ENCODE measurements at regions not wholly inside any gene's neighbourhood (a gene's known extent, or its start where the extent isn't known, plus 50 kb on each side); places are given as distances from the start of the nearest gene placed in this dataset.

DNA sequence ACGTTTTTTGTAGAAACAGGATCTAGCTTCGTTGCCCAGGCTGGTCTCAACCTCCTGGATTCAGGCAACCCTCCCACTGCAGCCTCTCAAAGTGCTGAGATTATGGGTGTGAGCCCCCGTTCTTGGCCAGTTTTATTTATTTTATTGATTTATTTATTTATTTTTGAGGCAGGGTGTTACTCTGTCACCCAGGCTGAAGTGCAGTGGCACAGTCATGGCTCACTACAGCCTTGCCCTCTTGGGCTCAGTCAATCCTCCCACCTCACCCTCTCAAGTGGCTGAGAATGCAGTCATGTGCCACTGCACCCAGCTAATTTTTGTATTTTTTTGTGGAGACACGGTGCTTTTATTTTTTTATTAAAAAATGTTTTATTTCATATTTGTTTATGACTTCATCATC is 79.9 kb upstream of the ATF7IP2 start:
- peaks cover 9% of the 10 kb centered on the region for H3K27me3 Mint-ChIP-seq (ENCODE audit: insufficient read depth, low read depth, poor library complexity)
- ATAC-seq = no peak

More for the DNA sequence above, 79.9 kb upstream of the ATF7IP2 start:
- H3K4me1 ChIP-seq (ENCODE audit: insufficient read depth) = no peaks in the 10 kb centered on the region
- TF ChIP-seq JUNB (IDR thresholded peaks at IDR 0.05; ENCODE audit: unreplicated experiment) (no peak), NANOG (IDR thresholded peaks at IDR 0.05; ENCODE audit: borderline replicate concordance) (no peak), EZH2phosphoT487 (IDR thresholded peaks at IDR 0.05; ENCODE audit: unreplicated experiment) (no peak), ZNF114 (CRISPR knock-in tag; IDR thresholded peaks at IDR 0.05) (no peak), POLR2AphosphoS5 (IDR thresholded peaks at IDR 0.05; ENCODE audit: low read depth) (no peak), STAT1 (IDR thresholded peaks at IDR 0.05; ENCODE audit: unreplicated experiment) (no peak), EZH2 (IDR thresholded peaks at IDR 0.05; ENCODE audit: low read depth, unreplicated experiment) (no peak), CREB1 (CRISPR knock-in tag; IDR thresholded peaks at IDR 0.05; ENCODE audit: low read depth) (no peak), ZNF331 (CRISPR knock-in tag; IDR thresholded peaks at IDR 0.05; ENCODE audit: low read depth) (no peak)
- TF ChIP-seq, protein P1, sequence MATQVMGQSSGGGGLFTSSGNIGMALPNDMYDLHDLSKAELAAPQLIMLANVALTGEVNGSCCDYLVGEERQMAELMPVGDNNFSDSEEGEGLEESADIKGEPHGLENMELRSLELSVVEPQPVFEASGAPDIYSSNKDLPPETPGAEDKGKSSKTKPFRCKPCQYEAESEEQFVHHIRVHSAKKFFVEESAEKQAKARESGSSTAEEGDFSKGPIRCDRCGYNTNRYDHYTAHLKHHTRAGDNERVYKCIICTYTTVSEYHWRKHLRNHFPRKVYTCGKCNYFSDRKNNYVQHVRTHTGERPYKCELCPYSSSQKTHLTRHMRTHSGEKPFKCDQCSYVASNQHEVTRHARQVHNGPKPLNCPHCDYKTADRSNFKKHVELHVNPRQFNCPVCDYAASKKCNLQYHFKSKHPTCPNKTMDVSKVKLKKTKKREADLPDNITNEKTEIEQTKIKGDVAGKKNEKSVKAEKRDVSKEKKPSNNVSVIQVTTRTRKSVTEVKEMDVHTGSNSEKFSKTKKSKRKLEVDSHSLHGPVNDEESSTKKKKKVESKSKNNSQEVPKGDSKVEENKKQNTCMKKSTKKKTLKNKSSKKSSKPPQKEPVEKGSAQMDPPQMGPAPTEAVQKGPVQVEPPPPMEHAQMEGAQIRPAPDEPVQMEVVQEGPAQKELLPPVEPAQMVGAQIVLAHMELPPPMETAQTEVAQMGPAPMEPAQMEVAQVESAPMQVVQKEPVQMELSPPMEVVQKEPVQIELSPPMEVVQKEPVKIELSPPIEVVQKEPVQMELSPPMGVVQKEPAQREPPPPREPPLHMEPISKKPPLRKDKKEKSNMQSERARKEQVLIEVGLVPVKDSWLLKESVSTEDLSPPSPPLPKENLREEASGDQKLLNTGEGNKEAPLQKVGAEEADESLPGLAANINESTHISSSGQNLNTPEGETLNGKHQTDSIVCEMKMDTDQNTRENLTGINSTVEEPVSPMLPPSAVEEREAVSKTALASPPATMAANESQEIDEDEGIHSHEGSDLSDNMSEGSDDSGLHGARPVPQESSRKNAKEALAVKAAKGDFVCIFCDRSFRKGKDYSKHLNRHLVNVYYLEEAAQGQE (IDR thresholded peaks at IDR 0.05; ENCODE audit: unreplicated experiment) = no peak
- TF ChIP-seq, protein P2, sequence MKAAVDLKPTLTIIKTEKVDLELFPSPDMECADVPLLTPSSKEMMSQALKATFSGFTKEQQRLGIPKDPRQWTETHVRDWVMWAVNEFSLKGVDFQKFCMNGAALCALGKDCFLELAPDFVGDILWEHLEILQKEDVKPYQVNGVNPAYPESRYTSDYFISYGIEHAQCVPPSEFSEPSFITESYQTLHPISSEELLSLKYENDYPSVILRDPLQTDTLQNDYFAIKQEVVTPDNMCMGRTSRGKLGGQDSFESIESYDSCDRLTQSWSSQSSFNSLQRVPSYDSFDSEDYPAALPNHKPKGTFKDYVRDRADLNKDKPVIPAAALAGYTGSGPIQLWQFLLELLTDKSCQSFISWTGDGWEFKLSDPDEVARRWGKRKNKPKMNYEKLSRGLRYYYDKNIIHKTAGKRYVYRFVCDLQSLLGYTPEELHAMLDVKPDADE (IDR thresholded peaks at IDR 0.05) = no peak
- TF ChIP-seq, protein P3, sequence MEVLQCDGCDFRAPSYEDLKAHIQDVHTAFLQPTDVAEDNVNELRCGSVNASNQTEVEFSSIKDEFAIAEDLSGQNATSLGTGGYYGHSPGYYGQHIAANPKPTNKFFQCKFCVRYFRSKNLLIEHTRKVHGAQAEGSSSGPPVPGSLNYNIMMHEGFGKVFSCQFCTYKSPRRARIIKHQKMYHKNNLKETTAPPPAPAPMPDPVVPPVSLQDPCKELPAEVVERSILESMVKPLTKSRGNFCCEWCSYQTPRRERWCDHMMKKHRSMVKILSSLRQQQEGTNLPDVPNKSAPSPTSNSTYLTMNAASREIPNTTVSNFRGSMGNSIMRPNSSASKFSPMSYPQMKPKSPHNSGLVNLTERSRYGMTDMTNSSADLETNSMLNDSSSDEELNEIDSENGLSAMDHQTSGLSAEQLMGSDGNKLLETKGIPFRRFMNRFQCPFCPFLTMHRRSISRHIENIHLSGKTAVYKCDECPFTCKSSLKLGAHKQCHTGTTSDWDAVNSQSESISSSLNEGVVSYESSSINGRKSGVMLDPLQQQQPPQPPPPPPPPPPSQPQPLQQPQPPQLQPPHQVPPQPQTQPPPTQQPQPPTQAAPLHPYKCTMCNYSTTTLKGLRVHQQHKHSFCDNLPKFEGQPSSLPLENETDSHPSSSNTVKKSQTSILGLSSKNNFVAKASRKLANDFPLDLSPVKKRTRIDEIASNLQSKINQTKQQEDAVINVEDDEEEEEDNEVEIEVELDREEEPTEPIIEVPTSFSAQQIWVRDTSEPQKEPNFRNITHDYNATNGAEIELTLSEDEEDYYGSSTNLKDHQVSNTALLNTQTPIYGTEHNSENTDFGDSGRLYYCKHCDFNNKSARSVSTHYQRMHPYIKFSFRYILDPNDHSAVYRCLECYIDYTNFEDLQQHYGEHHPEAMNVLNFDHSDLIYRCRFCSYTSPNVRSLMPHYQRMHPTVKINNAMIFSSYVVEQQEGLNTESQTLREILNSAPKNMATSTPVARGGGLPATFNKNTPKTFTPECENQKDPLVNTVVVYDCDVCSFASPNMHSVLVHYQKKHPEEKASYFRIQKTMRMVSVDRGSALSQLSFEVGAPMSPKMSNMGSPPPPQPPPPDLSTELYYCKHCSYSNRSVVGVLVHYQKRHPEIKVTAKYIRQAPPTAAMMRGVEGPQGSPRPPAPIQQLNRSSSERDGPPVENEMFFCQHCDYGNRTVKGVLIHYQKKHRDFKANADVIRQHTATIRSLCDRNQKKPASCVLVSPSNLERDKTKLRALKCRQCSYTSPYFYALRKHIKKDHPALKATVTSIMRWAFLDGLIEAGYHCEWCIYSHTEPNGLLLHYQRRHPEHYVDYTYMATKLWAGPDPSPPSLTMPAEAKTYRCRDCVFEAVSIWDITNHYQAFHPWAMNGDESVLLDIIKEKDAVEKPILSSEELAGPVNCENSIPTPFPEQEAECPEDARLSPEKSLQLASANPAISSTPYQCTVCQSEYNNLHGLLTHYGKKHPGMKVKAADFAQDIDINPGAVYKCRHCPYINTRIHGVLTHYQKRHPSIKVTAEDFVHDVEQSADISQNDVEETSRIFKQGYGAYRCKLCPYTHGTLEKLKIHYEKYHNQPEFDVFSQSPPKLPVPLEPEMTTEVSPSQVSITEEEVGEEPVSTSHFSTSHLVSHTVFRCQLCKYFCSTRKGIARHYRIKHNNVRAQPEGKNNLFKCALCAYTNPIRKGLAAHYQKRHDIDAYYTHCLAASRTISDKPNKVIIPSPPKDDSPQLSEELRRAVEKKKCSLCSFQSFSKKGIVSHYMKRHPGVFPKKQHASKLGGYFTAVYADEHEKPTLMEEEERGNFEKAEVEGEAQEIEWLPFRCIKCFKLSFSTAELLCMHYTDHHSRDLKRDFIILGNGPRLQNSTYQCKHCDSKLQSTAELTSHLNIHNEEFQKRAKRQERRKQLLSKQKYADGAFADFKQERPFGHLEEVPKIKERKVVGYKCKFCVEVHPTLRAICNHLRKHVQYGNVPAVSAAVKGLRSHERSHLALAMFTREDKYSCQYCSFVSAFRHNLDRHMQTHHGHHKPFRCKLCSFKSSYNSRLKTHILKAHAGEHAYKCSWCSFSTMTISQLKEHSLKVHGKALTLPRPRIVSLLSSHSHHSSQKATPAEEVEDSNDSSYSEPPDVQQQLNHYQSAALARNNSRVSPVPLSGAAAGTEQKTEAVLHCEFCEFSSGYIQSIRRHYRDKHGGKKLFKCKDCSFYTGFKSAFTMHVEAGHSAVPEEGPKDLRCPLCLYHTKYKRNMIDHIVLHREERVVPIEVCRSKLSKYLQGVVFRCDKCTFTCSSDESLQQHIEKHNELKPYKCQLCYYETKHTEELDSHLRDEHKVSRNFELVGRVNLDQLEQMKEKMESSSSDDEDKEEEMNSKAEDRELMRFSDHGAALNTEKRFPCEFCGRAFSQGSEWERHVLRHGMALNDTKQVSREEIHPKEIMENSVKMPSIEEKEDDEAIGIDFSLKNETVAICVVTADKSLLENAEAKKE (CRISPR knock-in tag; IDR thresholded peaks at IDR 0.05) = no peak
- TF ChIP-seq, protein P4, sequence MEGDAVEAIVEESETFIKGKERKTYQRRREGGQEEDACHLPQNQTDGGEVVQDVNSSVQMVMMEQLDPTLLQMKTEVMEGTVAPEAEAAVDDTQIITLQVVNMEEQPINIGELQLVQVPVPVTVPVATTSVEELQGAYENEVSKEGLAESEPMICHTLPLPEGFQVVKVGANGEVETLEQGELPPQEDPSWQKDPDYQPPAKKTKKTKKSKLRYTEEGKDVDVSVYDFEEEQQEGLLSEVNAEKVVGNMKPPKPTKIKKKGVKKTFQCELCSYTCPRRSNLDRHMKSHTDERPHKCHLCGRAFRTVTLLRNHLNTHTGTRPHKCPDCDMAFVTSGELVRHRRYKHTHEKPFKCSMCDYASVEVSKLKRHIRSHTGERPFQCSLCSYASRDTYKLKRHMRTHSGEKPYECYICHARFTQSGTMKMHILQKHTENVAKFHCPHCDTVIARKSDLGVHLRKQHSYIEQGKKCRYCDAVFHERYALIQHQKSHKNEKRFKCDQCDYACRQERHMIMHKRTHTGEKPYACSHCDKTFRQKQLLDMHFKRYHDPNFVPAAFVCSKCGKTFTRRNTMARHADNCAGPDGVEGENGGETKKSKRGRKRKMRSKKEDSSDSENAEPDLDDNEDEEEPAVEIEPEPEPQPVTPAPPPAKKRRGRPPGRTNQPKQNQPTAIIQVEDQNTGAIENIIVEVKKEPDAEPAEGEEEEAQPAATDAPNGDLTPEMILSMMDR (conservative IDR thresholded peaks at IDR 0.05; ENCODE audit: low read depth in 2 of 2) = no peak
- no peak overlapping the region for H3K4me2 ChIP-seq
- no peaks in the 10 kb centered on the region; the same call in 1 of the 2 replicates for H3K9me2 ChIP-seq (ENCODE audit: insufficient read depth)
- H3K4me1 Mint-ChIP-seq = no peaks in the 10 kb centered on the region
- no peaks in the 10 kb centered on the region for H3F3A ChIP-seq (replicated peaks; ENCODE audit: low read depth)
- H3K9me3 Mint-ChIP-seq = no peaks in the 10 kb centered on the region; the same call in 2 of the 3 replicates
- no peak overlapping the region for H3K4me3 Mint-ChIP-seq
- H3K27ac Mint-ChIP-seq = no peak overlapping the region
- H3K36me3 Mint-ChIP-seq (ENCODE audit: low read depth) = no peaks in the 10 kb centered on the region
- H3K27ac ChIP-seq (ENCODE audit: low read depth) = no peak overlapping the region
- no peaks in the 10 kb centered on the region for H3K27me3 ChIP-seq (ENCODE audit: insufficient read depth)
- no peak overlapping the region for H2AFZ ChIP-seq
- H3K36me3 ChIP-seq (ENCODE audit: insufficient read depth) = no peaks in the 10 kb centered on the region
- H3K4me3 ChIP-seq = no peak overlapping the region
- H3K79me2 ChIP-seq (replicated peaks; ENCODE audit: insufficient read depth) = no peaks in the 10 kb centered on the region
- DNase-seq (ENCODE audit: low spot score) = no peak
- H4K20me1 ChIP-seq (replicated peaks; ENCODE audit: insufficient read depth) = 0 out of 2 replicates have a peak, but pooled peaks cover 3% of the 10 kb centered on the region

Measured in GM23338 (cell line).